Cardiac septum (tissue), 1 donor: ENCODE measurements at regions not wholly inside any gene's neighbourhood (a gene's known extent, or its start where the extent isn't known, plus 50 kb on each side); places are given as distances from the start of the nearest gene placed in this dataset.

Experiments used
- DNase-seq: peaks from one replicate; pipeline ENCODE4 v3.0.0-alpha.2; 2020; ENCODE audit warnings: low spot score
- intact Hi-C: fragments of 100-400 bp; cut with DNase I; formaldehyde crosslinking; loops from one replicate; pipeline ENCODE4 v1.14.0; 2022
- donor health status: DM: no; HTN: no; CAD: no.

DNA sequence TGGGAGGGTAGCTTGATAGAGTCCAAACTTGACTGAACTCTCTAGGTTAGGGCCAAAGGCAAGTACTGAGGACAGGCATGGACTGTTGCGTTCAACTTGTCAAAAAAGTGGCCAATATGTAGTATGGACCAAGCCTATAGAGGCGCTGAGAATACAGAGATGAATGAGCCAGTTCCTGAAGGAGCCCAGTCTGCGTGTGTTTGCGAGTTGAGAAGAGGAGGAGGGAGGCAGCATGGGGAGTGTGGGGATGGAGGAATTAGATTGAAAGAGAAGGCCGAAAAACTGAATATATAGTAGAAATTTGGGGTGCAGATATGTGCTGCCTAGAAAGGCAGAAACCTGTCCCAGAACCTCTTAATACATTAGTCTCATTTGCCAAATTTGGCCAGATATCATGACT lies 412.4 kb downstream of the PCNX1 start:
- no peak for DNase-seq
- intact Hi-C loops = loop anchor here (5.0 kb wide), 1 partner anchor 177 kb away; no protein-coding TSS in a partner anchor

DNA sequence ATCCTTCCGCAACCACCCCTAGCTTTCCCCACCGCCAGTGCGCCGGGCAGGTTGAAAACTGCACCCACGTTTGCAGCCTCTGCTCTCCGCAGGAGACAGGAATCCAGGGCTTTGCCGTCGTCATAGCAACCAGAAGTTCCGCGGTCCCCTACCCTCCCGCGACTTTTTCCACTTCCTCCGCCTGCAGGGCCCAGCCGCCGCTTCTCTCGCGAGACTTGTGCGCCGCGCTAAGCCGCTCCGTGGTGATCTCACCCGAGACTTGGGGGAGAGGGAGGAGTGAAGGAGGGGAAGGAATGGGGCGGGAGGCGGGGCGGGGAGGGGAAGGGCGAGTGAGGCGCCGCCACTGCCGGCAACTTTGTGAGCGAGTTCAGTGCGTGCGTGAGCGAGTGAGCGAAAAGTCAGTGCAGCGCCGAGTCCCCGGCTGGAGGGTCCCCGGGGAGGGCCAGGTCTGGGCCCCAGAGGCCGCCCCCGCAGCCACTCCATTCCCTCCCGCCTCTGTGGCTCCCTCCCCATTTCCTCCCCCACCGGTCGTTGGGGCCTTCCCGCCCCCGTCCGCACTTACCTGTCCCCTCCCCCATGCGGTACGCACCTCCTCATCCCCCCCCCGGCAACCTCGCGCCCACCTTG lies 413.0 kb downstream of the PCNX1 start, which contains the start of gene SIPA1L1:
Gene SIPA1L1 (plus strand): TSS at position 370 of the 627 bp plus-strand sequence.
- peak; percentile 99 for DNase-seq
- intact Hi-C loops = loop anchor here (5.0 kb wide), 1 partner anchor 178 kb away; no protein-coding TSS in a partner anchor

DNA sequence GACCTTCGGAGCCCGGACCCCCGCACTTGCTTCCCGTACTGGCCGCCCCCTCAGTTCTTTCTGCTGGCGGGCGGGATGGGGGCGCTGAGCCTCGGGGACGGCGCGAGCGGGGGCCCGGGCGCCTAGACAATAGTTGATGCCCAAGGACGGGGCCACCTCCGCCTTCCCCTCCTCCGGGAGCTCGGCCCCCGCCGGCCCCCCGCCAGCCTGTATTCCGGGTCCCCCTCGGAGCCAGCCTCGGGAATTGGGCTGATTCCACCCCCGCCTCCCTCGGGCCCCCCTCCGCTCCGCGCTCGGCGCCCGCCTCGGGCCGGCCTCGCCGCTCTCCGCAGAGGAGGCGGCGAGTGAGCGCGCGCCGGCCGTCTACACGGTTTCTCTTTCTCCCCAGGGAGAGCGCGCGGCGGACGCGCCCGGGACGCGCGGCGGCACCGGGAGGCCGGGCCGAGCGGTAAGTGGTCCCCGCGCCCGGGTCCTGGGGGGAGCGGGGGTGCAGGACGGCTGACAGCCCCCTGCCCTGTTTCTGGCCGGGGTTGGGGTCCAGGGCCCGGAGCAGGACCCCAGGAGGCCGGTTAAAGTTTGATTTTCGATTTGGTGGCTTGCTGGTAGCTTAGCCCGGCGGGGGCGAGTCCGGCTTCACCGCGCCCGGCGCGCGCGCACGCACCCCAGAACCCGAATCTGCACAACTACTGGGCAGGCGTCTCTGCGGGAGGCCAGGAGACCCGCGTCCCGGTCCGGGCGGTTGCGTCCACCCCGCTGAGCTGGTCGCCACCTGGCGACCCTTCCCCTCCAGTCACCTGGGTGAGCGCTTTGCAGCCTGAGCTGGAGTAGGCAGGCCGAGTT lies 413.7 kb downstream of the PCNX1 start:
- intact Hi-C loops = loop anchor here (5.0 kb wide), 1 partner anchor 179 kb away; no protein-coding TSS in a partner anchor
- DNase-seq = peak; percentile 84

DNA sequence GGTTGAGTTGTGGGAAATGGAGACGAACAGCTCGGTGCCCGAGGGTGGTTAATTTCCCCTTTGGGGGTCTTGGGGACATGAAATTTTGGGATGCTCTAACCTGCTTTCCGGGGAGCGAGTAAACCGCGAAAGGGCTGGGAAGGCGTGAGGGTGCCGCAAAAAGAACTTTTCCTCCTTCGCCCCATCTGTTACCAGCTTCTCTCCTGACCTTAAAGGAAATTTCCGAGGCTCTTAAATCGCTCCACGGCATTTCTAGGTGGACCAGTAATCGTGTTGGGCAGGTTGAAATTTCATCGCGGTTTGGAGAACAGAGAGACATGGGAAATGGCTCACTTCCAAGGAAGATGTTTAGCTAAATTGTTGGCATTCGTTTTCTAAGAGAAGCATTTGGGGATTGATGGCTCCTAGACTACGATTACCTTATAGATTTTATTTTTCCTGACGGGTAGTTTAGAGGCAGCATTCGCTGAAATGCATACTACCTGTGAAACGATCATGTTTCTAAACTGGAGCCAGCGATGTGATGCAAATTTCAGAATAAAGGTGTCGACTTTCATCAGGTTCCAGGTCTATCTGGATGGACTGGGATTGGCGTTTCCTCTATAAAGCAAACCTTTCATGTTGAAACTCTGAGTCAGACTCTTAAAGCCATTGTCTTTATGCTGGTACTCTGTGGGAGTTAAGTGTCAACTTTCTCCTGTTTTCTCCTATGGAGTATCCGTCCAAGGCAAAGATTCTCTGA lies 414.5 kb downstream of the PCNX1 start:
- DNase-seq = peak; percentile 77
- intact Hi-C loops = loop anchor here (2.0 to 5.0 kb wide), 2 partner anchors 179 to 431 kb away; no protein-coding TSS in a partner anchor

DNA sequence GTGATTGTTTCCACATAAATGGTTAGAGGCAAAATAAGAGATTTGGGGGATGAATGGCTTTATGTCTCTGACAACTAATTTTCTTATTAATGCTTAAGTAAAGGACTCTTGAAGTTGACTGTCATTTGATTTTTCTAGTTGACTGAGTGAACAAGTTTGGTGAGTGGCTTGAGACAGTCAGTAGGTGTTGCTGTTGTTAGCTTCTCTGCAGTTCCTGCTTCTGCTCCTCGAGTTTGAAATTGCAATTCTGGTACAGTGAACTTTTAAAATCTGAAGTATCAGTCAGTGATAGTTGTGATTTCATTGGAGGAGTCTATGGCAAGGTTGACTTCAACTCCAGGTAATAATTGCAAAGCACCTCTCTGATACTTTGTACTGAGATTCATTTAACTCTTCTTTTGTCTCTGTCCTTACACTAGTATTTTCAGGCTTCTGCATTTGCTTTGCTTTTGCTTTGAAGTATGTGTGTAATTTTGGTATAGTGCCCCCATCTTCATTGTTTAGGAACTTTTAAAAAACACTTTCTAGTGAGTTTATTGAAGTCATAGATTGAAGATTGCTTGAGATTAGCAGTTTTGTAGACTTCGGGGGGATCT lies 415.5 kb downstream of the PCNX1 start:
- no peak for DNase-seq
- intact Hi-C loops = loop anchor here (2.0 to 5.0 kb wide), 2 partner anchors 180 to 430 kb away; no protein-coding TSS in a partner anchor

DNA sequence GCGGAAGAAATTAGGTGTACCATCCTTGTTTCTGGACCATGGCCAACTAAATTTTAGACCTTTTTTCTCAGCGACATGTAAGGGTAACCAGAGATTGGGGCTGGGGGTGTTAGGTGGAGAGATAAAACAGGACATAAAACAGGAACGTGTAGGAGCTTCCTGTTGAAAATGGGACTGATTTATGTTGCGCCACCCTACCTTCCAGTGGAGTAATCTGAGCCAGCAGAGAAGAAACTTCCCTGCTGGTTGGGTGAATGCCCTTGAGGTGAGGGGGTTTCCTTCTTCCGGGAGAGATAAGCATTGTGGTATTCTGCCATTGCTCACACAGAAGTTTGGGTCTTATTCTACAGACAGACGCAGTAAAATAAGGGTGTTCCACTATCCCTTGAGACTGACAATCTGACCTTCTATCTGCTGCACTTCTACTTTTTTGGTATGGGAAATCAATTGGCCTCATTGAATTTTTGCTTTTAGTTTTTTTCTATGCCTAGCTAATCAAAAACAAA lies 417.6 kb downstream of the PCNX1 start:
- DNase-seq = no peak
- intact Hi-C loops = loop anchor here (5.0 kb wide), 1 partner anchor 183 kb away; no protein-coding TSS in a partner anchor

DNA sequence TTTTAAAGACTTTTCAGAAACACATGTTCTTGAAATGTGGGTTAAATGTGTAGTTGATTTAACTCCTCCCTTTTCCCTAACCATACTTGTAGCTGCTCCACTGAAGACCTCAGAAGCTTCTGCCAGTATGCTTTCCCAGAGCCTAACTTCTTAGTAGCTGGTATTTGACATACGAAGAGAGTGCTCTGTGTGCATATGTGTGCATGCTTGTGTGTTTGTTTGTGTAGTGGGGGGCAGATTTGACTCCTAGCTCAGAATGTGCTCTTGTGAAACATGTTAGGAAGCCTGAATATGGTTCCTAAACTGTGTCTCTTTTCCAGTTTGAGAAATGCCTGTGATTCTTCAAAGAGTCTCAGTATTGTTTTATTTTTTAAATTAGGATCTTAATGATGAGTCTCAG lies 420.4 kb downstream of the PCNX1 start:
- DNase-seq = no peak
- intact Hi-C loops = no loop called here

DNA sequence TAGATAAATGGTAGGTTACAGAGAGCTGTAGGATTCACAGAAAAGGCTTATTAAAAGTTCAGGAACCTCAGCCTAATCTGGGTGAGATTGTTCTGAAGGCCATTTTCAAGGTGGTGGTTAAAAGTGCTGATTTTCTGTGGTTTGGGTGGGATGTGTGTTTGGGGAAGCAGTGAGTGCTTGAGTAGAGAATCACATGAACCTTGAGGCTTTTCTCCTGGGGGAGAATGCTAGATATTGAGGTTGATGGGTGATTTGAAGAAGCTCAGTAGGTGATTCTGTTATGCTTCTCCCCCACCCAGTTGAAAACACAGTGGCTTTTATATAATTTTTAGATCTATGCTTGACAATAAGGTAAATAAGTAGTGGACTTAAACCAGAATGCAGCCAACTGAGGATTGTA lies 420.9 kb downstream of the PCNX1 start:
- intact Hi-C loops = no loop called here
- no peak for DNase-seq

DNA sequence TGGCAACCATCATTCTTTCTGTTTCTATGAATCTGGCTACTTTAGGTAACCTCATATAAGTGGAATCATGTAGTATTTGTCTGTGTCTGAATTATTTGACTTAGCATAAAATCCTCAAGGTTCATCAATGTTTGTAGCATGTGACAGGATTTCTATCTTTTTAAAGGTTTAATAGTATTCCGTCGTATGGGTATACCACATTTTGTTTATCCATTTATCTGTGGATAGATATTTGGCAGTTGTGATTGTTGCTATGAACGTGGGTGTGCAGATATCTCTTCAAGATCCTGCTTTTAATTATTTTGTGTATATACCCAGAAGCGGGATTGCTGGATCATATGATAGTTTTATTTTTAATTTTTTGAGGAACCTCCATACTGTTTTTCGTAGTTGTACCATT lies 421.7 kb downstream of the PCNX1 start:
- intact Hi-C loops = no loop called here
- DNase-seq = no peak

DNA sequence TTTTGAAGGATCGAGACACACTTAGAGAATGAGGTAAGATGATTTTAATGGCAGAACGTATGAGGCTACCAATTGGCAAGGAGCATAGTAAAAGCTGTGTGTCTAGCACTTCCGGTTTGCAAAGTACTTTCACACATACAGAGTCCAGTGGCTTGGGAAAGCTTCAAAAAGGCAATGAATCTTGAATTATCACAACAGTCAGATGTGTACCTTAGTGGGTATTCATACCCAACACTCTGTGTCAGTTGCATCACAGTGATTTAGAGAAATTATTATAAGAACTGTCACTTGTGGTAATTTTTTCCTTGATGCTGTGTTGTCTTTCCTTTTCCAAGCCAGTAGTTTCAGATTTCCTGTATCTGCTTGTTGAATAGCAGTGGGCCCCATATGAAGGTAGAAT lies 424.1 kb downstream of the PCNX1 start:
- DNase-seq = no peak
- intact Hi-C loops = no loop called here

DNA sequence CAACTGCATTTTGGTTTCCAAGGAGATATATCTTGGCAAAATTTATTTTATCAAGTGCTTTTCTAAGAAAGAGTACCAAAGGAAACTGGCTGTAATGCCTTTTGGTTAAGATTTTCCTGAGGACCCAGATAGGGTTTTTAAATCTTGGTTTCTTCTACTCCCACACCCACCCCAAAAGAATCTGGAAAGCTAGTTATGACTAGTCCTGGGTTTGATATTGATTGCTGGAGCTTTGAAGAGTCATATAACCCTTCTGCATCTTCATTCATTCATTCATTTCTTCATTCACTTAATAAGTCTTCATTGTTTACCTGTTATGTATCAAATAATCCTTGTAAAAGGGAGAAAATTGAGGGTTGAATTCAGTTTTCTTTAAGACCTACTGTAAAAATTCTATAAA lies 425.2 kb downstream of the PCNX1 start:
- intact Hi-C loops = no loop called here
- no peak for DNase-seq

DNA sequence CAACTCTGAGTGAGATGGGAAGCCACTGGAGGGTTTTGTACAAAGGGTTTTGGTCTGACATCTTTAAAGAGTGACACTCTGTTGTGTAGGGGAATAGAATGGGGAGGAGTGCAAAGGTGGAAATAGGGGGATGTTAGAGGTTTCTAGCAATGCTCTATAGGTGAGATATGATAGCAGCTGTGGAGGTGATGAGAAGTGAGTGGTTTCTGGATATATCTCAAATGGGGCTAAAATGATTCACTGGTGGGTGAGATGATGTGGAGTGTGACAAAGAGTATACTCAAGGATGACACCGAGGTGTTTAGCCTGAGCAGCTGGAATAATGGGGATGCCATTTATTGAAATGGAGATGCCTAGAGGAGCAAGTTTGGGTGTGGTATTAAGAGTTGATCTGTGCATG lies 426.4 kb downstream of the PCNX1 start:
- DNase-seq = no peak
- intact Hi-C loops = no loop called here

DNA sequence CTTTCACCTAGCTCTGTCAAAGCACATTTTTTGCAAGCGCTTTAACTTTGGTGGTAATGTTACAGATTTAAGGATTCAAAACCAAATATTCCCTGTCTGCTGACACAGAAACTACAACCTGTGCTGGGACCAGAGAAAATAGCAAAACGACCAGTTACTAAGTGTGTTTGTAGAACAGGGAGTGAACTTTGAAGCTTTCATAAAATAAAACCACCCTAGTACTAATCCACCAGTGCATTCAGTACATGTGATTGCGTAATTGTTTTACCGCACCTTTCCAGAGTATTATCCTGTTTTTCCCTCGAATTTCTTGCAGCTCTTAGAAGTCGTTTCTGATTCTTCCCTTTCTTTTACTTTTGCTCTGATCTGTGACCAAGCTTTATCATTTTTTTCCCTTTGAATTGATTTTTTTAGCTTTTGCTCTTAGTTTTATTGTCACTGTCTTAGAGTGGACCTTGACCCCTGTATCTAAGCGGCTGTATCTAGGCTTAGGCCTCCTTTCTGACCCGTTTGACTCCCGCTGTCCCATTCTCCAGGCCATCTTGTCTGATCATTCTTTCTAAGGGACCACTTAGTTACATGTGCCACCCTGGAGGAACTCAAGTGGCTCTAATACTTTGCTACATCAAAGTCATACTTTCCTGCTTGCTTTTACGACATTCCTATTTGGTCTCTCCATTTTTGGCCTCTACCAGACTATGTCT lies 429.4 kb downstream of the PCNX1 start:
- DNase-seq = no peak
- intact Hi-C loops = no loop called here

DNA sequence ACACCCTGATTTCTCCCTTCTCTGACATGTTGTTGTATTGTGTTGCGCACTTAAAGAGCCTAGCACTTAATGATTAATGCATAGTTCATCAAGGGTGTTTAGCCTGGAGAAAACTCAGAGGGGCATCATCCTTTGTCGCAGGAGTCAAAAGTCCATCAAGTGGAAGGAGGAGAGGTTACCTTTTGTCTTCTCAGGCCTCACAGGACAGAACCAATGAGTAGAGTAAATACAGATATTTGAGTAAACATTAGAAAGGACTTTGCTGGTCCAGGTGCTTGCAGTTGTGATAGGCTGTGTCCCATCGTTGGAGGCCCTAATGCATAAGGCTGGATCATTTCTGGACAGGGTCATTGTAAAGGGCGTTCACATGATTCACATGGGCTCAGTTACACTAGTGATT lies 430.9 kb downstream of the PCNX1 start:
- intact Hi-C loops = no loop called here
- no peak for DNase-seq

DNA sequence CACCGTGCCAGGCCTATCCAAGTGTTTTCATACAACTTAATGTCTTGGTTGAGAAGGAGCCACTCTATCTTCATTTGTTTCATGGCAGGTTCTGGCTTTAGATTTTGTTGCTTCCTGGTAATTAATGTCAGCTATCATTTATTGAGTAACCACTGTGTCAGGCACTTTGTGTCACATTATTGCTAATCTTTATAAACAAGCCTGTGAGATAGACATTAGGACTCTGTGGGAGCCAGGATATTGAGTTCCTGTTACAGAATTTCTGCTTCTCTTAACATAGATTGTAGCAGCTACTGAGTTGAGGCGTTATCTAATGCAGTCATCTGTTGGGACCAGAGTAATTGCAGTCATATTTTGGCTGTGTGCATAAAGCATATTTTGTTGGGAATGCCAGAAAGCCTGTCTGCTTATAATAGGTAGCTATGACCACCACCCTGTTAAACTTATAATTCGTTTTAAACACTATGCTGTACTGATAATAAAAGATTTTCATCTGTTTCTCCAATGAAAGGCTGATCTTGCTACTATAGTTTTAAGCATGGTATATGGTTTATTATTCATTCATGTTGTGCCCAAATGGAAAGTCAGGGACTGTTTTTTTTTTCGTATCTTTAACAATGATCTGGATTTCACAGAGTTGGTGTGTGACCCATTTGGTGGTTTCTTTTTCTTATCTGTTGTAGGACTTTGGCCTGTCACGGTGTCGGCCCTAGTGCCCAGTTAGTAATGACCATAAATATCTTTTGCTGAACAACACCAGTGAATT lies 432.6 kb downstream of the PCNX1 start:
- intact Hi-C loops = no loop called here
- no peak for DNase-seq

DNA sequence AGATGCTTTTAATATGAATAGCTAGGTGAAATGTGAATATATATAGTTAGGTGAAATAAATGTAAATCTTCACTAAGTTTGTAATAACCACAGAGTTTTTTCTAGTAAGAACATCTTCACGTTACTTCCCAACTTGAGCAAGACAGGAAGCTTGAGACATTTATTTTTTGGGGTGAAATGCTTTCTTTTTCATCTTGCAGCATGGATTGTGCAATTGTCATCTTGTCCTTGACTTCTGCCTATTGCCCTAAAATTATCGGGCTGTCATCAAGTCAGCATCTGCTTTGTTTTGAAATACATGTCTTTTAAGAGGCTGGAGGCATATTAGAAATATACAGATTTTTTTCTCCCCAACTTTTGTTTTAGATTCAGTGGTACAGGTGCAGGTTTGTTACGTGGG lies 433.9 kb downstream of the PCNX1 start:
- no peak for DNase-seq

DNA sequence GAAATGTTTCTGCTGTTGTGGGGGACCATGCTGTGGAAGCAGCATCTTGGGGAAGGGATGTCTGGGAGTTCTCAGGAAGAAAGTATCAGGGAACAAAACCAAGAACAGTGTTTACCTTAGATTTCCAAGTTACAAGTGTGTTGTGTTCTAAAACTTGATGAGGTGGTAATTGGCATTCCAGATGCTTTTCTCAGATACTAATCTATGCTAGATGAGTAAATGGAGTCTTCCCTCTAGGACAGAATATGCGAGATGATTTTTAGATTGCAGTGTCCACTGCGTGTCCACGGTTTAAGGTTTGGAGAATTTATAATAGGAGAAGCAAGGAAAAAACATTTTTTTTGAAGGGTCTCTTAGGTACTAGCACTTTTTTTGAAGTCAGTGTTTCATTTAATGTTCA lies 436.5 kb downstream of the PCNX1 start:
- no peak for DNase-seq
- intact Hi-C loops = no loop called here

More for the DNA sequence above, 433.9 kb downstream of the PCNX1 start:
- intact Hi-C loops = no loop called here

DNA sequence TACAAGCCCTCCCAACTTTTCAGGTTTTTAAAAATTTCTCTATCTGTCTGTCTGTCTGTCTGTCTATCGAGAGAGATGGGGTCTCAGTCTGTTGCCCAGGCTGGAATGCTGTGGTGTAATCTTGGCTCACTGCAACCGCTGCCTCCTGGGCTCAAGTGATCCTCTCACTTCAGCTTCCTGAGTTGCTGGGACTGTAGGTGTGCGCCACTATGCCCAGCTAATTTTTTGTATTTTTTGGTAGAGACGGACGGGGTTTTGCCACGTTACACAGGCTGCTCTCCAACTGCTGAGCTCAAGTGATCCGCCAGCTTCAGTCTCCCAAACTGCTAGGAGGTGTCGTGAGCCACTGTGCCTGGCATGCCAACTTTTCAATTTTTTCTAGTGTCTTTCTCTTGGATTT lies 437.2 kb downstream of the PCNX1 start:
- intact Hi-C loops = no loop called here
- no peak for DNase-seq
